ENCODE measurements at regions not wholly inside any gene's neighbourhood (a gene's known extent, or its start where the extent isn't known, plus 50 kb on each side); places are given as distances from the start of the nearest gene placed in this dataset.

GRCh38 chr13:46498650-46499049, 54.3 kb upstream of the LRCH1 start:
- RAD21 ChIA-PET (ENCODE audit: low non-redundant PET in 1 of 2, low total read pairs in 2 of 2, uncharacterized antibody in 2 of 2, unreplicated experiment in 2 of 2), result no interaction called here
- Histone ChIP-seq H2AFZ (ENCODE audit: low read depth, low read length, poor library complexity, severe bottlenecking) (no peak overlapping the region), H3K27me3 (ENCODE audit: insufficient read depth, low read length) (no peaks in the 10 kb centered on the region), H3K4me3 (replicated peaks in 1 of 2; ENCODE audit: low read depth in 1 of 2, low read length in 2 of 2) (no peak overlapping the region), H4K20me1 (ENCODE audit: insufficient read depth) (no peaks in the 10 kb centered on the region), H3K27ac (ENCODE audit: low read depth, low read length) (no peak overlapping the region), H3K79me2 (ENCODE audit: insufficient read depth, low read length) (no peaks in the 10 kb centered on the region), H3K9me3 (ENCODE audit: control insufficient read depth in 1 of 2, insufficient read depth in 1 of 2, low read depth in 1 of 2, low read length in 2 of 2) (no peaks in the 10 kb centered on the region), H3K9me2 (ENCODE audit: insufficient read depth) (no peaks in the 10 kb centered on the region), H3K4me1 (ENCODE audit: control insufficient read depth in 1 of 2, insufficient read depth in 2 of 2, low read length in 2 of 2) (no peaks in the 10 kb centered on the region; a peak in 1 of 4 replicates), H3K9ac (ENCODE audit: low read length) (no peak overlapping the region), H3K36me3 (ENCODE audit: control insufficient read depth in 1 of 2, insufficient read depth in 2 of 2, low read length in 2 of 2) (no peaks in the 10 kb centered on the region), H3K4me2 (ENCODE audit: low read length) (no peak overlapping the region)
- POLR2A ChIA-PET, result no interaction called here
- ATAC-seq (no peak), DNase-seq (ENCODE audit: low read depth, low spot score) (no peak)
- TF ChIP-seq SP1 (IDR thresholded peaks at IDR 0.05; ENCODE audit: low read depth) (no peak), SIN3A (IDR thresholded peaks at IDR 0.05; ENCODE audit: low read depth) (no peak), POLR2A (IDR thresholded peaks at IDR 0.05; ENCODE audit: borderline replicate concordance, extremely low read depth, insufficient read depth, insufficient read length) (no peak), REST (IDR thresholded peaks at IDR 0.05; ENCODE audit: low read depth) (no peak), EGR1 (IDR thresholded peaks at IDR 0.05; ENCODE audit: low read depth) (no peak), EZH2 (IDR thresholded peaks at IDR 0.05) (no peak), EZH2phosphoT487 (IDR thresholded peaks at IDR 0.05; ENCODE audit: borderline replicate concordance) (no peak), CEBPB (IDR thresholded peaks at IDR 0.05; ENCODE audit: low read depth) (no peak), ZFX (IDR thresholded peaks at IDR 0.05) (no peak), SRF (IDR thresholded peaks at IDR 0.05; ENCODE audit: low read depth) (no peak), TCF7L2 (IDR thresholded peaks at IDR 0.05; ENCODE audit: borderline replicate concordance, extremely low read depth, insufficient read depth, insufficient read length) (no peak), ELF1 (IDR thresholded peaks at IDR 0.05; ENCODE audit: borderline replicate concordance, low read depth) (no peak), FOSL1 (IDR thresholded peaks at IDR 0.05; ENCODE audit: low read depth) (no peak), RAD21 (IDR thresholded peaks at IDR 0.05; ENCODE audit: low read depth) (no peak), ZNF274 (IDR thresholded peaks at IDR 0.05; ENCODE audit: low read depth, low read length) (no peak), ATF3 (IDR thresholded peaks at IDR 0.05) (no peak)
- intact Hi-C loops (cut with micrococcal nuclease), result loop anchor here (10.0 kb wide), 1 partner anchor 406 kb away; no protein-coding TSS in a partner anchor
- CTCF ChIA-PET, result interaction anchor here (1.1 kb wide), 1 partner anchor 222 kb away, joined by 3 read pairs; no protein-coding TSS in a partner anchor
- no TSS peak for BruUV-seq (replicated peaks)

All from HCT116 (cell line).